ENCODE measurements at regions not wholly inside any gene's neighbourhood (a gene's known extent, or its start where the extent isn't known, plus 50 kb on each side); places are given as distances from the start of the nearest gene placed in this dataset.

GRCh38 chr2:145155196-145155595 lies 635.3 kb upstream of the ZEB2 start (continued):
- TF ChIP-seq CTCF (IDR thresholded peaks at IDR 0.05 in 2 of 3, conservative IDR thresholded peaks at IDR 0.05 in 1 of 3; ENCODE audit: borderline replicate concordance in 1 of 3, insufficient read depth in 1 of 3, low read depth in 2 of 3, low read length in 2 of 3) = no peak
- TF ChIP-seq ZFX (IDR thresholded peaks at IDR 0.05) = no peak
- TF ChIP-seq SRF (IDR thresholded peaks at IDR 0.05; ENCODE audit: low read depth) = no peak

GRCh38 chr2:145154731-145155130 lies 634.8 kb upstream of the ZEB2 start:
- CTCF ChIA-PET = no interaction called here
- POLR2A ChIA-PET = no interaction called here
- DNase-seq (ENCODE audit: low read depth, low spot score) (no peak), ATAC-seq (no peak)
- Histone ChIP-seq H3K9me2 (ENCODE audit: insufficient read depth) (no peaks in the 10 kb centered on the region), H3K9me3 (ENCODE audit: control insufficient read depth in 1 of 2, insufficient read depth in 1 of 2, low read depth in 1 of 2, low read length in 2 of 2) (no peaks in the 10 kb centered on the region), H3K27ac (ENCODE audit: low read depth, low read length) (no peak overlapping the region), H3K36me3 (ENCODE audit: control insufficient read depth in 1 of 2, insufficient read depth in 2 of 2, low read length in 2 of 2) (no peaks in the 10 kb centered on the region), H3K4me2 (ENCODE audit: low read length) (no peak overlapping the region), H4K20me1 (ENCODE audit: insufficient read depth) (no peaks in the 10 kb centered on the region), H3K9ac (ENCODE audit: low read length) (no peak overlapping the region), H2AFZ (ENCODE audit: low read depth, low read length, poor library complexity, severe bottlenecking) (no peak overlapping the region), H3K4me3 (replicated peaks in 1 of 2; ENCODE audit: low read depth in 1 of 2, low read length in 2 of 2) (no peak overlapping the region), H3K4me1 (ENCODE audit: control insufficient read depth in 1 of 2, insufficient read depth in 2 of 2, low read length in 2 of 2) (no peaks in the 10 kb centered on the region), H3K79me2 (ENCODE audit: insufficient read depth, low read length) (no peaks in the 10 kb centered on the region), H3K27me3 (ENCODE audit: insufficient read depth, low read length) (no peaks in the 10 kb centered on the region)
- RAD21 ChIA-PET (ENCODE audit: low non-redundant PET in 1 of 2, low total read pairs in 2 of 2, uncharacterized antibody in 2 of 2, unreplicated experiment in 2 of 2) = no interaction called here
- no peak for TF ChIP-seq ZNF274 (IDR thresholded peaks at IDR 0.05; ENCODE audit: low read depth, low read length)
- no peak for TF ChIP-seq TCF7L2 (IDR thresholded peaks at IDR 0.05; ENCODE audit: borderline replicate concordance, extremely low read depth, insufficient read depth, insufficient read length)
- TF ChIP-seq POLR2A (IDR thresholded peaks at IDR 0.05; ENCODE audit: borderline replicate concordance, extremely low read depth, insufficient read depth, insufficient read length) = no peak
- TF ChIP-seq, protein P1, sequence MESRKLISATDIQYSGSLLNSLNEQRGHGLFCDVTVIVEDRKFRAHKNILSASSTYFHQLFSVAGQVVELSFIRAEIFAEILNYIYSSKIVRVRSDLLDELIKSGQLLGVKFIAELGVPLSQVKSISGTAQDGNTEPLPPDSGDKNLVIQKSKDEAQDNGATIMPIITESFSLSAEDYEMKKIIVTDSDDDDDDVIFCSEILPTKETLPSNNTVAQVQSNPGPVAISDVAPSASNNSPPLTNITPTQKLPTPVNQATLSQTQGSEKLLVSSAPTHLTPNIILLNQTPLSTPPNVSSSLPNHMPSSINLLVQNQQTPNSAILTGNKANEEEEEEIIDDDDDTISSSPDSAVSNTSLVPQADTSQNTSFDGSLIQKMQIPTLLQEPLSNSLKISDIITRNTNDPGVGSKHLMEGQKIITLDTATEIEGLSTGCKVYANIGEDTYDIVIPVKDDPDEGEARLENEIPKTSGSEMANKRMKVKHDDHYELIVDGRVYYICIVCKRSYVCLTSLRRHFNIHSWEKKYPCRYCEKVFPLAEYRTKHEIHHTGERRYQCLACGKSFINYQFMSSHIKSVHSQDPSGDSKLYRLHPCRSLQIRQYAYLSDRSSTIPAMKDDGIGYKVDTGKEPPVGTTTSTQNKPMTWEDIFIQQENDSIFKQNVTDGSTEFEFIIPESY (IDR thresholded peaks at IDR 0.05; ENCODE audit: extremely low read depth, insufficient replicate concordance, low read length) = no peak
- no peak for TF ChIP-seq ELF1 (IDR thresholded peaks at IDR 0.05; ENCODE audit: borderline replicate concordance, low read depth)
- TF ChIP-seq POLR2AphosphoS5 (IDR thresholded peaks at IDR 0.05; ENCODE audit: low read depth, low read length) = no peak
- TF ChIP-seq ZFX (IDR thresholded peaks at IDR 0.05) = no peak
- TF ChIP-seq SP1 (IDR thresholded peaks at IDR 0.05; ENCODE audit: low read depth) = no peak
- TF ChIP-seq FOSL1 (IDR thresholded peaks at IDR 0.05; ENCODE audit: low read depth) = no peak
- no peak for TF ChIP-seq JUND (IDR thresholded peaks at IDR 0.05)
- TF ChIP-seq RAD21 (IDR thresholded peaks at IDR 0.05; ENCODE audit: low read depth) = no peak
- no peak for TF ChIP-seq SRF (IDR thresholded peaks at IDR 0.05; ENCODE audit: low read depth)
- no peak for TF ChIP-seq ATF3 (IDR thresholded peaks at IDR 0.05)
- TF ChIP-seq CBX3 (IDR thresholded peaks at IDR 0.05; ENCODE audit: low read depth) = no peak
- TF ChIP-seq EGR1 (IDR thresholded peaks at IDR 0.05; ENCODE audit: low read depth) = no peak
- intact Hi-C loops (cut with micrococcal nuclease) = no loop called here
- no TSS peak for BruUV-seq (replicated peaks)
